ENCODE measurements at regions not wholly inside any gene's neighbourhood (a gene's known extent, or its start where the extent isn't known, plus 50 kb on each side); places are given as distances from the start of the nearest gene placed in this dataset.

- no peak overlapping the region for H3K4me3 ChIP-seq (replicated peaks in 1 of 3)
- WGBS, 2 donors: 87 to 94% methylated on average over 3 of the region's 3 CpGs
- no peak overlapping the region for H3K27ac ChIP-seq
- intact Hi-C loops (cut with DNase I): no loop called here
- DNase-seq: no peak
- no peaks in the 10 kb centered on the region for H3K27me3 ChIP-seq
- peaks cover 10 to 11% of the 10 kb centered on the region in 2 donors for H3K4me1 ChIP-seq
- TF ChIP-seq POLR2A (IDR thresholded peaks at IDR 0.05): no peak
- TF ChIP-seq, protein P1, sequence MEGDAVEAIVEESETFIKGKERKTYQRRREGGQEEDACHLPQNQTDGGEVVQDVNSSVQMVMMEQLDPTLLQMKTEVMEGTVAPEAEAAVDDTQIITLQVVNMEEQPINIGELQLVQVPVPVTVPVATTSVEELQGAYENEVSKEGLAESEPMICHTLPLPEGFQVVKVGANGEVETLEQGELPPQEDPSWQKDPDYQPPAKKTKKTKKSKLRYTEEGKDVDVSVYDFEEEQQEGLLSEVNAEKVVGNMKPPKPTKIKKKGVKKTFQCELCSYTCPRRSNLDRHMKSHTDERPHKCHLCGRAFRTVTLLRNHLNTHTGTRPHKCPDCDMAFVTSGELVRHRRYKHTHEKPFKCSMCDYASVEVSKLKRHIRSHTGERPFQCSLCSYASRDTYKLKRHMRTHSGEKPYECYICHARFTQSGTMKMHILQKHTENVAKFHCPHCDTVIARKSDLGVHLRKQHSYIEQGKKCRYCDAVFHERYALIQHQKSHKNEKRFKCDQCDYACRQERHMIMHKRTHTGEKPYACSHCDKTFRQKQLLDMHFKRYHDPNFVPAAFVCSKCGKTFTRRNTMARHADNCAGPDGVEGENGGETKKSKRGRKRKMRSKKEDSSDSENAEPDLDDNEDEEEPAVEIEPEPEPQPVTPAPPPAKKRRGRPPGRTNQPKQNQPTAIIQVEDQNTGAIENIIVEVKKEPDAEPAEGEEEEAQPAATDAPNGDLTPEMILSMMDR (IDR thresholded peaks at IDR 0.05): no peak
- no peaks in the 10 kb centered on the region for H3K36me3 ChIP-seq
- H3K9me3 ChIP-seq: no peaks in the 10 kb centered on the region
Measured at GRCh38 chr3:188057124-188057523, 96.8 kb upstream of the LPP start.

DNA sequence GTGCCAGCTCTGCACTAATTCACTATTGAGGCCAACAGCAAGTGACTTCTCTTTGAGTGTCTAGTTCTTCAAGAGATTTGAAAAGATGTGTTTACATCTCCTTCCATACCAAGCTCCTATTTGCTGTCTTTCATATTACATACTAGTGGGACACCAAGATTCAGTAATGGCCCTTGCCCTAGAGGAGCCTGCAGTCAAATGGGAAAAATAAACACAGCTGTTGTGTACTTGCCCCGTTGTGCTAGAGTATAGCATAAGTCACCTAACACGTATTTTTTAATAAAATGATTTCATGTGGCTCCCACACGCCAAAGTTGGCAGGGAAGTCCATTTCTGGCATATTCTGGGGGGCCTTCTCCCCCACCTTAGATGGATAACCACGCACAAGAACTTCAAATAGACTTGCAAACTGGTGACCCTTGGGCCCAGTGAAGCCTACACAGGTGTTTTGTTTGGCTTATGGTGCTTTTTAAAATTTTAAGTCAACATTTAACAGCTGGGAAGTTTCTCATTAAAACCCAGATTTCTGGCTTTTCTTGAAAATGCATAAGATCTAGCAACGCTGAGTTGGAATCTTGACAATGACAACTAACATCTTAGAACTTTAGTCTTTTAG is 95.3 kb upstream of the LPP start:
- TF ChIP-seq, protein P1 (IDR thresholded peaks at IDR 0.05): no peak
- no peak for TF ChIP-seq POLR2A (IDR thresholded peaks at IDR 0.05)
- no peaks in the 10 kb centered on the region for H3K4me1 ChIP-seq
- no peak for DNase-seq
- H3K4me3 ChIP-seq (replicated peaks in 1 of 3): no peak overlapping the region
- WGBS, 2 donors: 89 to 92% methylated on average over 5 of the region's 5 CpGs
- intact Hi-C loops (cut with DNase I): no loop called here
- no peaks in the 10 kb centered on the region for H3K9me3 ChIP-seq
- no peaks in the 10 kb centered on the region for H3K27me3 ChIP-seq
- H3K27ac ChIP-seq: no peak overlapping the region
- no peaks in the 10 kb centered on the region for H3K36me3 ChIP-seq

- 62 to 70% methylated on average over 3 of the region's 3 CpGs for WGBS, 2 donors
- no peaks in the 10 kb centered on the region for H3K36me3 ChIP-seq
- no peak overlapping the region for H3K4me3 ChIP-seq (replicated peaks in 1 of 3)
- intact Hi-C loops (cut with DNase I): no loop called here
- H3K4me1 ChIP-seq: no peaks in the 10 kb centered on the region
- DNase-seq: no peak
- no peak for TF ChIP-seq POLR2A (IDR thresholded peaks at IDR 0.05)
- TF ChIP-seq, protein P1 (IDR thresholded peaks at IDR 0.05): no peak
- H3K27me3 ChIP-seq: no peaks in the 10 kb centered on the region
- H3K9me3 ChIP-seq: no peaks in the 10 kb centered on the region
- no peak overlapping the region for H3K27ac ChIP-seq
Measured at GRCh38 chr3:188059351-188059750, 94.6 kb upstream of the LPP start.

- intact Hi-C loops (cut with DNase I): no loop called here
Measured at GRCh38 chr3:188060264-188060835, 93.6 kb upstream of the LPP start.

More at GRCh38 chr3:188060264-188060835, 93.6 kb upstream of the LPP start:
- Histone ChIP-seq H3K27me3 (no peaks in the 10 kb centered on the region), H3K4me1 (peaks cover 0 to 3% of the 10 kb centered on the region in 2 donors), H3K4me3 (replicated peaks in 1 of 3) (no peak overlapping the region), H3K27ac (no peak overlapping the region), H3K36me3 (no peaks in the 10 kb centered on the region), H3K9me3 (no peaks in the 10 kb centered on the region)
- no peak for TF ChIP-seq POLR2A (IDR thresholded peaks at IDR 0.05)
- TF ChIP-seq, protein P1 (IDR thresholded peaks at IDR 0.05): no peak
- no peak for DNase-seq
- WGBS, 2 donors: 99% methylated on average over 2 of the region's 2 CpGs

All from thyroid gland (tissue), 4 donors.